GM21576 (cell line): ENCODE measurements at regions not wholly inside any gene's neighbourhood (a gene's known extent, or its start where the extent isn't known, plus 50 kb on each side); places are given as distances from the start of the nearest gene placed in this dataset.
A peak's percentile ranks its signal among the peaks of the same experiment; 100 is the strongest.
"Not testable (repeated sequence)": the region's sequence is repeated elsewhere in the genome, so short reads cannot be mapped to it uniquely, and the experiment has no call there.

Source experiments
- ATAC-seq: cut with Tn5 transposase; IDR thresholded peaks from one replicate; pipeline ENCODE4 v1.9.1; 2021; ENCODE audit warnings: mild to moderate bottlenecking, moderate library complexity; ENCODE audit not compliant: unreplicated experiment

DNA sequence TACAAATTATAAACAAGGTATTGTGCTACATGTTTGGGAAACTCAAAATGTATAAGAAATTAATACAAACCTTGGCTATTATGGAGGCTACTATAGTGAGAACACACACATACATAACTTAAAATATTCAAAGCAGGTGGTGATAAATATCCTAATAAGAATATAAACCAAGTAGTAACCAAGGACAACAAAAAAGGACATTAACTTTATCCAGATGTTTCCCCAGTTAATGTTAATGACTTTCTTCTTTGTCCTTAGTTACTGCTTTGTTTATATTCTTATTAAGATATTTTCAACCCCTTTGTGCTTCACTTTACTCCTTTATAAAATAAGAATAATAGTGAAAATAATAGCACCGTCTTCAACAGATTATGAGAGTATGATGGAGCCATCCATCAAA lies 241.6 kb downstream of the CALCRL start:
- no peak for ATAC-seq

DNA sequence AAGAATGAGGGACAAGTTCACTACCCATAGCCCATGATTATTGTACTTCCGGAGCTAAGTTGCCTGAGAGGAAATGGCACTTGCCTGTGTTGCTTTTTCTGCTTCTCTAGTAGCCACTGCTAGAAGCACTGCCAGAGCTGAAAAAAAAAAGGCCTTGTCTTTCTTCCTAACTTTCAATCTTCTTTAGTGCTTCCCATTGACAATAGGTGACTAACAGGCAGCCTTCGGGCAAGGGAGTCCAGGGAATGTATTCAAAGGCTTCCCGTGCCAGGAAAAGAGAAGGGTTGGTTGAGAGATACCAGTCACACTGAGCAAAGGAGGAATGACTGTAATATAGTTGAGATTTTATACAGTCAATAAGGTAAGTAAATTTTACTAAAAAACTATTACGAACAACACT lies 242.0 kb downstream of the CALCRL start:
- ATAC-seq, result no peak

DNA sequence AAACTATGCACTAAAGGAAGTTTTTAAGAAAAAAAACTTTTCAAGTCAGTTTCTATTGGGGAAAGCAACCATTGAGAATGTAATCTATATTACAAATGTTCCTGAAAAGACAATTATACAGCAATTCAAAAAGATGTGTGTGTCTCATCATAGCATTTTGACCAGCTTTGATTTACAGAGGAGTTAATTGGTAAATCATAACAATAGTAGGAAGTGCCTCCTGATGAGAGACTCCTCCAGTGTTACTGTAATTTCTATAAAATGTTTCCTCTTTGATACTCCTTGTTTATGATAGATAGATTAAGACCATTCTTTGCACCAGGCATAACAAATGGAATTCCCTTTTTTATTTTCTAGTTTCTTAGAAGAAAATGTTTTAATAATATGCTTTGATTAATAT lies 249.9 kb downstream of the CALCRL start:
- ATAC-seq, result no peak

DNA sequence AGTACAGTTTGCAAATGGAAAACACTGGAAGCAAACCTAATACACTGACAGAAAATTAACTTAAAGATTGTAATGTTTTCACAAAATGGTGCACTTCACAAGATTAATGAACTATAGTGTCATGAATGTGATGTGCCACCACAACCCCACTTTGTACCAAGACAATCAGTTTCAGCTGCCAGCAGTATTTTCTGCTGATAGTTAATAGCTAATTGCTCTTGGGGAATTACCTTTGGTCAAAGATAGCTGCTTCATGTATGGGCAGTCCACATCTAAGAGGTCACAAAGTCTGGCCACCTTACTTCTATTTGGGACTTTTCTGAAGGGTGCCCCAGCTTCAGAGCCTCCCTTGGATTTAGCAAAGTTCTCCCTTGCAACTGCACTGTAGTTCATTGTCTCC lies 254.0 kb downstream of the CALCRL start:
- ATAC-seq, result no peak

DNA sequence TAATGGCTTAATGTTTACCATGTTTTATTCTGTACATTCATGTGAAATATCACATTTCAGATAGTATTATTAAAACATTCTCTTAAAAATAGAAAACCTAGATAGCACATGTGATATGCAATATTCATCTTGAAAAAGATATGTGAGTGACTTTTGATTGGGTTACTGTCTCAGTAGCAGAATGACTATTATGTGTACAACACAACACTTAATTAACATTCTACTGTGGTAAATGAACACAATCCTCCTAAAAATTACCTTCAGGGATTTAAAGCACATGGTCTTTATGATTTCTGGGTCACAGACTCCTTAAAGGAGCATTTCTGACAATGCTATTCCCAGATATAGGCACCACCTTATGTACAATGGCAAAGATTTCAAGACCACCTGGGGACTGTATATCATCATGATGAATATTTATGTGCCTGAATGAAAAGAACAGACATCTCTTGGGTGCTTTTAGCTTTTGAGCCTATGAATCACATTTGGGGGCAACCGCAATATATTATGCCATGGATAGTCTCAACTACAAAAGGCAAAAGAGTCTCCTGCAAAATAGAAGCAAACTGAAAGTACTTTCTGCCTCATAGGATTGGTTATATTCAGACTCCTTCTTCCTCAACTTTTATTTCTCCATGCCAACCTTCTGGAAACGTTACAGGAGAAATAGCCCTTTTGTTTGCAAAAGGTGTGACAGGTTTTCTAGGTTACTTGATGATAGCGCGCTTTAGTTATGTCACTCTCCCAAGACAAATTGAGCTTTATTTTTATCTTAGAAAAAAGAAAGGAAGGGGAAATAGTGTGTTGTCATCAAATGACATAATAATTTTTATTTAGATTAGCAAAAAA lies 259.0 kb downstream of the CALCRL start:
- no peak for ATAC-seq

DNA sequence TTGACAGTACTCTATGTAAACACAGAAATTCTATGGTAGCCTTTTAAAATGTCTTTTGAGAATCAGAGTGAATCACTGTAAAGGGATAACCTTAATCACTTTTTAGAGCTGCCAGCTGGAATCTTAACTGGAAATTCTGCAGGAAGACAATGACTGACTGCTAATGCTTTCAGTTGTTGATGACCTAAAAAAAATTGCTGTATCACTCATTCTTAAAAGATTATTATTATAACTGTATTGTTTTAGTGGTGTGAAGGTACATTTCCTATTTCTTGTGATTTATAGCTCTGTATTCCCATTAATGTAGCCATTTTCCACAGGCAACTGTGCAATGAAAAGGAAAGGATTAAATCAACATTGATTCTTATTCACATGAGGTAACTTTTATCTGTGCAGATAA lies 260.5 kb downstream of the CALCRL start:
- ATAC-seq, result no peak

DNA sequence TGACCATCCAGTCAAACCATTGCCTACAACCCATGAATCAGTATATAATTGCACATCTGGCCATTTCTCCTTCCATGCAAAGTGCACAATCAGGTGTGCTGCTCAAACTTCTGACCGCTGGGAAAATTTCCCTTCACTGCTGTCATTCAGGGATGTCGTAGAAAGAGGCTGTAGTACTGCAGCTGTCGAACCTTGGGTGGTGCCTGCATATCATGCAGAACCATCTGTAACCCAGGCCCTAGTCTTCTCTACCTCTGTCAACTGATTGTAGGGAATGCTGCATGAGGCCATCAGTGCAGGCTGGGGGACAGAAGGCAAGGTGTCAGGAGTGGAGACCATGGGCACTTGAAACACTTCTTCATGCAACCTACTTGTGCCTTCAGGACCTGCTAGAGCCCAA lies 267.5 kb downstream of the CALCRL start:
- ATAC-seq, result no peak

DNA sequence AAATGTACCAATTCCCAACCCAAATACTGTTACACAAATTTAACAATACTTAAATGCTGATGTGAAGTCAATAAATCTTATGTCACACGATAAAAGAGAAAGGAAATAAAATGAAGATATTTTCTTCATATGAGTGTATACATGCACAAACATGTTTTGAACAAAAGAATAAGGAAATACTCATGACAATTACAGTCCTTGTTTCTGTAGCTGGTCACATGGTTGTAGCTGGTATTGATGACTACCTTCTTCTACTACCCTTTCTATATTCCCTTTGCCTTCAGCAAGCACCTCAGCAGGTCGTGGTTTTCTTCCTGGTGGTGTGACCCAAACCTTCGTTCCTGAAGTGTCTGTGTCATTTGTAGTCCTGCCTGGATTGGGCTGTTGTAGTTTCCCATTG lies 269.2 kb downstream of the CALCRL start:
- ATAC-seq, result not testable (repeated sequence)

DNA sequence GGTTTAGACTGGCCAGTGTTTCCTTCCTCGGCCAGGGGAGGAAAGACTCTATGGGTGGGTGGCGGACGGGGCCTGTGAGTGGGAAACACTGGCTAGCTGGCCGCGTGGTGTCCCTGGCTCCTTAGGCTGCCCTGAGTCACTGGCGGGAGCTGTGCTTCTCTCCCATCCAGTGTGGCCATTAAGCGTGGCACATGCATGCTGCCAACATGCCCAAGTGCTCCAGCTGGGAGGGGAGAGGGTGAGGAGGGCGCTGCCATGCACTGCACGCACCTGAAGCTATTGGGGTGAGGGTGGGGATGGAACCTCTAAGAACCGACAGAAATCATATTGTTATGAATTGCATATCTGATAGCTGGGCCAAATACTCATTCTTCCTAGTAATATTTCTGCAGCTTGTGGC lies 270.8 kb downstream of the CALCRL start:
- ATAC-seq, result no peak

DNA sequence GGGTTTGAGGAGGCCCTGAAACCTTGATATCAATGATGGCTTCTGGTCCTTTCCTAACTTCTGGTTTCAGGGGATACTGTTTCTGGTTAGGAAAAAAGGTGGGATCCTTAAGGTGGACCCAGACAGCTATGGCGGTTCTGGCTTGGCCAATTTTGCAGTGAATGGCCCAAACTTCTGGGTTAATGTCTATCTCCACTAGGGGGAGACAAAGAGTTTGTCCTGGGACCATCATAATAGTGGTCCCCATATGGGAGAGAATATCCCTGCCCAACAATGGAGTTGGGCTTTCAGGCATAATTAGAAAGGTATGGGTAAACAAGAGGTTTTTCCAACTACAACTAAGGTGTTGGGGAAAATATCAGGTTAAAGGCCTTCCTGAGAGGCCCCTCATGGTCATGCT lies 273.5 kb downstream of the CALCRL start:
- no peak for ATAC-seq

DNA sequence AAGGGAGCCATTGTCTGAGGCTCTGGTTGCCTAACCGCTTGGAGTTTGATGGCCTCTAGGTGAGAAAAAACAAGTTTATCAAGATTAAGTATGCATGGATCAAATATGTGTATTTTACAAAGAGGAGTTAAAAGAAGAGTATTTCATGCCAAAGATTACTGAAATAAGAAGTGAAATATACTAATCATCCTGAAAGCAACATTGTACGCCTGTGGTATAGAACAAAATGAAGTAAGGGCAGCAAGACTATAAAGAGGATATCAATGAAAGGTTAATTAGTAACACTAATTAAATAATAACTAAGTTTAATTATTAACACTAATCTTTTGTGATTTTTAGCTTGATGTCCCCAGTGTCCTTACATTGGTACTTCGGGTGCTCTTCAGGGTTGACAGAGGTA lies 276.7 kb downstream of the CALCRL start:
- ATAC-seq, result no peak

DNA sequence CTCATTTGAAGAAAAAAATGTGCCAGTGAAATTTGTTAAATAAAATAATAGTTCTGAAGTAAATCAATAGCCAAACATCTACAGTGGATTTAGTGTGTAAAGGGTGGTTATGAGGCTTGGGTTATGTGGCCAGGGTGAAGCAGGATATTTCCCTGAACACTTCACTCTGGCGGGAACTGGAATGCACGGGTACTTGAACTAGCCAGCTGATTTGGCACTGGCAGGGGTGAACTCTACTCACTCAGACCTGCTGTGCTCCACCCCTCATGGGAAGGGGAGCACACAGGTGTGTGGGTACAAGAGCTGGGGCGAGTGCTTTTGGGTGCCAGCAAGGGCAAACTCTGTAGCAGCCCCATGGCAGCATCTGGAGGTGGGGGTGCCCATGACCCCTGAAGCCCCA lies 278.2 kb downstream of the CALCRL start:
- no peak for ATAC-seq

DNA sequence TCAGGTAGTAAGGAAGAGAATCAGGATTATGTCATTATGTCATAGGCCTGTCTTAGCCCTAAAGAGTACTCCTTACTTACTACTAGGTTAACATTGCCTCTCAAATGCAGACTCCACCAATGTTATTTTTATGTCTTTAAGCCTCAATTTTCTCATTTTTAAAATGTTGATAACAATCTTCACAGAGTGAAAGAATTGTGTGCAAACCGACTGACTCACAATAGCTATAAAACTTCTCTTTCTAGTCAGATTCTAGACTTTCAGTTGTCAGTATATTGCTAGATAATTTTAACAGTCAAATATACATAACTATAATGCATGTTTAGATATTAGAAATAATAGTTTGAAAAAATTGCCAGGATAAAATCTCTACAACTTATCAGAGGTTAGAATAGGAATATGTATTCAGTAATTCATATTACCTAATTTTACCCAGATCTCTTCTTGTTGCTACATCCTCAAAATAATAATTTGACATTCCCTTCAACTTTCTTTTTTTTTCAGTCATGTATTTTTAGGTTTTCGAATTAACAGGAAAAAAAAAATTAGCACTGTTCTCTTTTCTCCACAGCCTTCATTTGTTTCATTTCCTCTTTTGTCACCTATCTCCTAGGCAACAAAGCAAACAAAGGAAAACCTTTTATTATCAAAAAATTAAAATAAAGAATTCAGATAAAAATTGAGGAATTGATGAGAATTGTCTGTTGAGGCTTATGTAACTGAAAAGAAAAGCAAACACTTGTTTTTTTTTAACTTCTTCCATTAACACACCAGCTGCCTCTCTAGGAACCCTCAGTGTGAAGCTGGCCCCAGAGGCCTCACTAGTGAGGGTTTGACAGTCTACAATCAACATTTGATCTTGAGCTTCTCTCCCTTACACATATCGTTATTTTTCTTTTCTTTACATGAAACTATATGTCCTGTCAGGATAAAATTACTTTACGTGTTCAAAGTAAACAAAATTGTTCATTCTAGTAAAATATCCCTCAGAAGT lies 279.0 kb downstream of the CALCRL start:
- ATAC-seq, result peak; percentile 70

DNA sequence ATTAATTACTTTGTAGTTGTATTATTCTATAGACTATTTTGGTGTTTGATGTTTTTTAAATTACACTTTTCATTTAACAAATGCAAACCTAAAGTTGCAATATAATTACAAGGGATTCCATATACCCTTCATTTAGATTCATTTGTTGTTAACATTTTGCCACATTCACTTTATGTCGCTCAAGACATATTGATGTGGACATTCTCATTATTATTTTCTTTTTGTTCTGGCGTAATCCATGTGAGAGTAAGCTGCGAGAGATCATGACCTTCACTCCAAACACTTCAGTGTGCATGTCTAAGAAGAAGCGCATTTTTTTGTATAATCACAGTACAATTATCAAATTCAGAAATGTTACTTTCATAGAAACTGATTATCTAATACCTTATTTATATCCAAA lies 280.6 kb downstream of the CALCRL start:
- ATAC-seq, result no peak

DNA sequence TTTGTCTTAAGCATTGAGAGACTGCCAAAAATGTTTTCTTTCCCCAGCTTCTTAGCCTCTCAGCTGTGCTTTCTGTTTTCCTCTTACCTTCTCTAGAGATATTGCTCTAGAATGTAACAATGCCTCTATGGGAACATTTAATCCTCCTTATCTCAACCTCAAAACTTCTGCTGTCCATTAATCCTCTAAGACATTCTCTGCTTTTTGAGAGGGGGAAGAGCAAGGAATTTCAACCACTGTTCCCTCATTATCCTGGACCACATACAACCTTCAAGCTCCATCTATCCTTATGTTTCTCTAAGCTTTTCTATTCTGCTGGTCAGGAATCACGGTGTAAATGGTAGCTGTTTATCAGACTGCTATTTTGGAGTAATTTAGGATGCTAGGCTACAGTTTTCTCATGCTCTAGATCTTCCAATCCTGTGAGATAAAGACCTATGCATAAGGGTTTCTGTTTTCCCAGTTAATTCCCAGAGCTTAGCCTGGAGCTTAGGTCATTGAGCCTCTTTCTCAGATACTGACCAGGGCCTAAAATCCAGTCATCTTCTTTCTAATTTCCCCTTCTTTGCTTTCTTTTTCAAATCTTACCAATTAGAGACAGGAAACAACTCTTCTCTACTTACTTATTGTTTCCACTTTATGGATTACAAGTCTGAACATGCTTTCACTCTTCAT lies 282.0 kb downstream of the CALCRL start:
- ATAC-seq, result no peak

DNA sequence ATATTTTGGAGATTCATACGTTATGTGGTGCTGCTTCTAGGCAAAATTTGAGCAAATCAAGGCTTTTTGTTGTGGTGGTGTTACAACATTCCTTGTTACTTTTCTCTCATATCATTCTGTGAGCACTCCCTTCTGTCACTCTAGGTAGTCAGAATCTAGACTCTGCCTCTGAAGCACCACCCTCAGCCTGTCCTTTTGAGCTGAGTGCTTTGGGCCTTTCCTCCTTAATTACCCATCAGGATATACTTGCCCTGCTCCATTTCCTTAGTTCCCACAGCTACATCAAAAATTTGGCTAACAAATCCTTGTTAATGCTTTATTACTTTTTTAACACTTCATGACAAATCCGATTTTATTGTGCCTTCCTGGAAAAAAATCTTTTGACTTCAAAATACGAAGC lies 289.6 kb downstream of the CALCRL start:
- ATAC-seq, result no peak

DNA sequence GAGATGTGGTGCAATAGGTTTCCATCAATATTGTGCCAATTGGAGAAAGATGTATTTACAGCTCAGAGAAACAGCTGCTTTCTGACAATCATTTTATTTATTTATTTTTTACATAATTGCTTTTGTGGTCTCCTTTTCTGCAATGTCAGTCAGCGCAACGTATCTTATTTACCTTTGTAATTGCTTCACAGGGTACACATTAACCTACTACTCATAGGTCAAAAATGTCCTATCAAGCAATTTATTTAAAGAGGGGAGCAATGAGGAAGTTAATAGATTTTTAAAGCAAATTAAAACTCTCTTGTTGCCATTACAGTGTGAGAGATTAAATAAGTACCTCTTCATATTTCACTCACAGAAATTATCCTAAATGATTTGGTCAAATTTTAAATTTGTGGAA lies 291.0 kb downstream of the CALCRL start:
- no peak for ATAC-seq

DNA sequence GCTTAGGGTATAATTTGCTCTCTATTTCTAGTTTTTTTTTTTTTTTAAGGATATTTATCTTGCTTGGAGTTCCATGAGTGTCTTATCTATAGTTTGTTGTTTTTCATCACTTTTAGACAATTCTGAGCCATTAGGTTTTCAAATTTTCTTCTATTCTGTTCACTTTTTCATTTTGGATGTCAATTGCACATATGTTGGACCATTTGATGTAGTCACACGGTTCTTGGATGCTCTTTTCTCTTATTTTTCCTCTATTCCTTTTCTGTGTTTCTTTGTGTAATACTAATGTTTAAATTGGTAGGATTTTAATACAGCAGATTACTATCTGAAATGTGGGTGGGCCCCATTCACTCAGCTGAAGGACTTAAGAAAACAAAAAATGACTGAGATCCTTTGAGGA lies 292.6 kb downstream of the CALCRL start:
- no peak for ATAC-seq

DNA sequence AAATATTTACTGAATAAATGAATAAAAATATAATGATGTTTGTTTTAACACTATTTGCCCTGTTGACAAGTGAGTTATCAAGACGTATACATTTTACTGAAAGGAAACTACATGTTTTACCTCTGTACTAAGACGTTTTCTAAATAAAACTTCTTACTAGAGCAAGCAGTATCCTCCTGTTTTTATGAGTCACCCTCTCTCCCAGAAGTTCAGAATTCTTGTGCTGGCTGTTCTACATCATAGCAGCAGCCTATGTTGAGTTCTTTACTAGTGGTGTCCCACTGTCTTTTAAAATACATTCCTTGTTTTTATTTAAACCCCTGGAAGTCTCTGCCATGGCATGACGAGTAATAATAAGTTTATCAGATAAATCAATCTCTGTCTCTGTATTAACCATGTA lies 297.4 kb downstream of the CALCRL start:
- ATAC-seq, result no peak

DNA sequence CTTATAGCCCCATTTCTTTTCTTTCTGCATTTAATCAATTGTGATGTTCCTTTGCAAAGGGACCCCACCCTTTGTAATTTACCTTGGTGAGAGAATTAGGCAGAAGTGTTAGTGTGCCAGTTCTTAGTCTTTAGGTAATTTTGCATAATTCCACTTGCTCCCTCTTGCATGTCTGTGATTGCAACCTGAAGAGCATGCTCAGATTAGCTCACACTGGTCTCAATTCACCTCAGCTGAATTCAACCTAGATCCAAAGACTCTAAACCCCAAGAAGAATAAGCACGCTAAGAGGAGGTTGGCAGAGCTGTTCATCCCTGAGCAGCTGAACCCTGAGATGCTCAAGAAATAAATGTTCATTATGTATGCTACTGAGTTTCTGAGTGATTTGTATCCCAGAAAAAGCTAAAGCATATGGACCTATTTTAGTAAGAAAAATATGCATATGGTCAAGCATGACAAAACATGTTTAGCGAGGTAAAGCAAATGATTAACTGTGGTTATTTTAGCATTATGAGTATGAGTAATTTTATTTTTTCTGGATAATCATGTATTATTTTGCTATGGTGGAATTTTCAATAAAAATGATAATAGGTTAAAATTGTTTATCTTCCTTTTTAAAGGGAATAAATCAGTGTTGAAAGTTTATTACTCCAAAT lies 299.2 kb upstream of the ZSWIM2 start:
- ATAC-seq, result no peak

DNA sequence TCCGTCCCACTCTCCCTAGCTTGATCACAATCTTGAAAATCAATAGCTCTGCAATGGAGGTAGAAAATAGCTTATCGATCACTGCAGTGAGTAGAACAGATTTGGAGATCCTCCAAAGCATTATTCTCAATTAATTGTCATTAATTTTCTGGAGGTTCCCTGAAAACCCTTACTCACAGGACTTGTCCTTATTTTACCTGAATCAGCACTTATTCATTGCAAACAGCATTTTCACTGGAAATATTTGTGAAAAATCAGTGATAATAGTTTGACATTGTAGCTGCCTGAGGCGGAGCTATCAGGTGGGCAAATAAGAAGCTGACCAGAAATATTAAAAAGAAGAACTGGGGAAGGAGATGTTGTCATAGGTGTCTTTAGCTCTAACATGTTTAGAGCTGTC lies 294.6 kb upstream of the ZSWIM2 start:
- ATAC-seq, result no peak
